ENCODE measurements at regions not wholly inside any gene's neighbourhood (a gene's known extent, or its start where the extent isn't known, plus 50 kb on each side); places are given as distances from the start of the nearest gene placed in this dataset.
"Not testable (repeated sequence)": the region's sequence is repeated elsewhere in the genome, so short reads cannot be mapped to it uniquely, and the experiment has no call there.

DNA sequence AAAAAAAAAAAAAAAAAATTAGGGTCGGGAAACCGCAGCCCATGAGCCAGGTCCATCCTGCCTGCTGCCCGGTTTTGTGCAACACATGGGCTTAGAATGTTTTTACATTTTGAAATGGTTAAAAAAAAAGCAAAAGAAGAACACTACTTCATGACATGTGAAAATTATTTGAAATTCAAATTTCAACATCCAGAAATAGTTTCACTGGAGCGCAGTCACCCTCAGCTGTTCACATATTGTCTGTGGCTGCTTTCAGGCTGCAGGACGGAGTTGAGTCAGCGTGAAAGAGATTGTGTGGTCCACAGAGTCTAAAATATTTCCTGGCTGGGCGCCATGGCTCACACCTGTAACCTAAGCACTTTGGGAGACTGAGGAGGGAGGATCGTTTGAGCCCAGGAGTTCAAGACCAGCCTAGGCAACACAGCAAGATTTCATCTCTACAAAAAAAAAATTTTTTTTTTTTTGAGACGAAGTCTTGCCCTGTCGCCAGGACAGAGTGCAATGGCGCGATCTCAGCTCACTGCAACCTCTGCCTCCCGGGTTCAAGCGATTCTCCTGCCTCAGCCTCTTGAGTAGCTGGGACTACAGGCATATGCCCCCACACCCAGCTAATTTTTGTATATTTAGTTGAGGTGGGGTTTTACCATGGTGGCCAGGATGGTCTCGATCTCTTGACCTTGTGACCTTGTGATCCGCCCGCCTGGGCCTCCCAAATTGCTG is 63.9 kb upstream of the ECHDC3 start:
- Mint-ChIP-seq H3K27ac (no peak overlapping the region), H3K27me3 (ENCODE audit: low read depth) (peaks cover 55% of the 10 kb centered on the region), H3K9me3 (no peaks in the 10 kb centered on the region), H3K4me1 (ENCODE audit: low read depth) (no peaks in the 10 kb centered on the region), H3K4me3 (no peak overlapping the region), H3K36me3 (ENCODE audit: low read depth) (no peaks in the 10 kb centered on the region)

DNA sequence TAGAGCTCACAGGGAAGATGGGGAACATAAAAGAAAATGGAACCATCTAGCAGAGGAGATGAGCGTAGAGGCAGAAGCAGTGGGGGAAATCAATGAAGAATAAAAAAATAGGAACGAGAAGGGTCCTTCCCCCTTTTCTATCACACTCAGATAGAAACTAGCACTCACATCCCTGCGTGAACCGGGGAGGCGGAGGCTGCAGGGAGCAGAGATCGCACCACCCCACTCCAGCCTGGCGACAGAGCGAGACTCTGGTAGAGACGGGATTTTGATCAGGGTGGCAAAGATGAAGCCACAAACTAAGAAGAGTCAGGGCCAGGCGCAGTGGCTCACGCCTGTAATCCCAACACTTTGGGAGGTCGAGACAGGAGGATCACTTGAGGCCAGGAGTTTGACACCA is 64.7 kb upstream of the ECHDC3 start:
- no peaks in the 10 kb centered on the region for H3K4me1 Mint-ChIP-seq (ENCODE audit: low read depth)
- no peaks in the 10 kb centered on the region for H3K36me3 Mint-ChIP-seq (ENCODE audit: low read depth)
- no peaks in the 10 kb centered on the region for H3K9me3 Mint-ChIP-seq
- no peak overlapping the region for H3K4me3 Mint-ChIP-seq
- no peak overlapping the region for H3K27ac Mint-ChIP-seq
- H3K27me3 Mint-ChIP-seq (ENCODE audit: low read depth) = peaks cover 51% of the 10 kb centered on the region

DNA sequence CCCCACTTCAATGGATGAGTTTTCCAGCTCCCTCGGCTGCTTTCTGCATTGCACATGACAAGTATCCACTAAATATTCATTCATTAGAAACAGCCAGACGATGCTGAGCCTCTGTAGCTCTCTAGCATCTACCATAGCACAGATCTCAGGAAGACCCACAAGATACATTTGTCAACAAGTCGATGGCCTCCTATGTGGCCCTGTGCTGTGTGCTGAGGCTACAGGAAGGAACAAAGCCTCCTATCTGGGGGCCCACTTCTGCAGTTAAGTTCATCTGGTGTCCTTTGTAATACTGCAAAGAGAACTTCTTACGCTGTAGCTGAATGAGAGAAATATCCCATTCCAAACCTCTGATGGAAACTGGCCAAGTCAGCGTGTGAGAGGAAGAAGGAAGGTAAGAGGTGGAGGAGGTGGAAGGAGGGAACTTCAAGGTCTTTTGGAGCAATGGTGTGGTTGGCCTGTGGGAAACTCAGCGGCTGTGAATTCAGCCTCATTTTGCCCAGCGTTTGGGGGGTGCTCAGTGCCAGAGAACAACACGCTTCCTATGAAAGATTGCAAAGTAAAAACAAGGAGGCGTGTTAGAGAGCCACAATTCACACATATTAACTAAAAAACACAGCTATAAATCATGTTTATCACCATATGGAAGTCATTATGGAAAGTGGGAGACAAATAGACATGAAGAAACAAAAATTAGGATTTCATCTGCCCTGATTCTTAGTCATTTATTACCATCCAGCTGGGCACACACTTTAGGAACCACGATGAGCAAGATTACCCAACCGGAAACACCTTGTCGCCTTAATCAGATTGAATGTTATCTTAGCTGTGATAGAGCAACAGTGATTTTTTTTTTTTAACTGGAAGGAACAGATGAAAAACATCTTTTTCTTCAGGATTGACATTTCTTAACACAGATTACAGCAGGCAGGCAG is 62.2 kb upstream of the USP6NL start:
- Mint-ChIP-seq H3K4me3 (no peak overlapping the region), H3K27ac (no peak overlapping the region)

DNA sequence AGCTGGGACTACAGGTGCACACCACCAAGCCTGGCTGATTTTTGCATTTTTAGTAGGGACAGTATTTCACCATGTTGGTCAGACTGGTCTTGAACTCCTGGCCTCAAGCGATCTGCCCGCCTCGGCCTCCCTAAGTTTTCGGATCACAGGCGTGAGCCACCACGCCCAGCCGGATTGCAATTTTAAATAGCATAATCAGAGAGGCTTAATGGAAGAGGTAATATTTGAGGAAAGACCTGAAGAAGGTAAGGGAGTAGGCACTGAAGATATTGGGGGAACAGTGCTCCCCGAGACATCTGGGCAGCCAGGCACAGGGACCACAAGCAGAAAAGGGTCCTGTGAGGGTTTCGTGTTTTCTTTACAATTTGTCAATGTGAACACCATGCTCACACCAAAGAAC is 61.4 kb upstream of the USP6NL start:
- Mint-ChIP-seq H3K9me3 (no peaks in the 10 kb centered on the region), H3K27ac (no peak overlapping the region), H3K4me3 (no peak overlapping the region), H3K4me1 (ENCODE audit: low read depth) (peaks cover 2% of the 10 kb centered on the region), H3K36me3 (ENCODE audit: low read depth) (no peaks in the 10 kb centered on the region), H3K27me3 (ENCODE audit: low read depth) (peaks cover 36% of the 10 kb centered on the region)

More for the DNA sequence above, 62.2 kb upstream of the USP6NL start:
- Mint-ChIP-seq H3K9me3 (no peaks in the 10 kb centered on the region), H3K36me3 (ENCODE audit: low read depth) (no peaks in the 10 kb centered on the region), H3K4me1 (ENCODE audit: low read depth) (peaks cover 2% of the 10 kb centered on the region), H3K27me3 (ENCODE audit: low read depth) (peaks cover 36% of the 10 kb centered on the region)

DNA sequence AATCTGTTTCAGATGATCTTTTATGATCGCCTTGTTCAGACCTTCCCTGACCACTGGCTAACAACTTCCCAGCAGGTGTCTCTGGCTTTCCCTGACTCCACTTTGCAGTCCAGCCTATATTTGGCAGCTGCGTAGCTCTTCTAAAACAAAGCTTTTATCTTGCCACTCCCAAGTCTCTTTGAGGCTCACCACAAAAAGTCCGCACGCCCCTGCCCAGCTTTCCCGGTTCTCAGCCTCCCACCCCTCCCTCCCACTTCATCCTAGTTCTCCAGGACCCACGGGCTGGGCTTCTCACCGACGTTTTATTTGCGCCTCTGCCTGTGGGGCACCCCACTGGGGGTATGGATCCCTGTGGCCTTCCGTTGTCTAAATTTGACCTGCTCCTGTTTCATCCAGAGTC is 58.9 kb upstream of the USP6NL start:
- Mint-ChIP-seq H3K4me1 (ENCODE audit: low read depth) (peaks cover 2% of the 10 kb centered on the region), H3K27ac (no peak overlapping the region), H3K9me3 (peaks cover 5% of the 10 kb centered on the region), H3K27me3 (ENCODE audit: low read depth) (peaks cover 25% of the 10 kb centered on the region), H3K36me3 (ENCODE audit: low read depth) (no peaks in the 10 kb centered on the region), H3K4me3 (no peak overlapping the region)

DNA sequence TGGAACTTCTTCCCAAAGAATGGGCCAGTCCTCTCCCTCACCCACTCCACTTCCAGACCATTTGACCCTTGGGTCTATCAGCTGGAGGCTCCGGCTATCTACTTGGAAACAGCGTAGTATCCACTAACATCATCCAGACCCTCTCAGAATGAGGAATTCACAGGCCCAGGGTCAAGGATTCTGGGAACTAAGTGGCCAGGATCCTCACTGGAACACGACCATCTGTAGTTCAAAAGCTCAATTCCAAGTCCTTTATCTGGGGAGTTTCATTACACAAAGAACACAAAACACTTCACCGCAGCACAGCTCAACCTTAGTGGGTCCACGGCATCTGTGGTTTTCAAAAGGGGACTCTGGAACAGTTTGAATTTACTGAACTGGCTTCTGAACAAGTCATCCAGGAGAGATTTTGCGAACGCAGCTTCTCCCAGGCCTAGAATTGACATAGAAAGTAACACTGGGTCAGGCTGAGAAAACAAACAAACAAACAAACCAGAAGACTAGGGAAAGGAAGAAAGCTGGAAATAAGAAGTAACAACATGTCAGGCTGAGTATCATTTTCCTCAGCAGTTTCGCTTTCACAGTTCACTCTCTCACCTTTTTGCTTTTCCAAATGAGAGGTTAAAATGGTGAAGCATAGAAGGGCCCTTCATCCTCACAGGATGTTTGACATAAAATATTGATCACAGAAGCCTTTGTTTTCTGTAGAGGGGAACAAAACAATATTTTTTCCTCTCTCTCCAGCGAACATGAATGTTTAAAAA is 57.6 kb upstream of the USP6NL start:
- H3K27ac Mint-ChIP-seq = no peak overlapping the region
- peaks cover 6% of the 10 kb centered on the region for H3K9me3 Mint-ChIP-seq
- no peak overlapping the region for H3K4me3 Mint-ChIP-seq
- peaks cover 2% of the 10 kb centered on the region for H3K4me1 Mint-ChIP-seq (ENCODE audit: low read depth)
- H3K27me3 Mint-ChIP-seq (ENCODE audit: low read depth) = peaks cover 24% of the 10 kb centered on the region
- no peaks in the 10 kb centered on the region for H3K36me3 Mint-ChIP-seq (ENCODE audit: low read depth)

DNA sequence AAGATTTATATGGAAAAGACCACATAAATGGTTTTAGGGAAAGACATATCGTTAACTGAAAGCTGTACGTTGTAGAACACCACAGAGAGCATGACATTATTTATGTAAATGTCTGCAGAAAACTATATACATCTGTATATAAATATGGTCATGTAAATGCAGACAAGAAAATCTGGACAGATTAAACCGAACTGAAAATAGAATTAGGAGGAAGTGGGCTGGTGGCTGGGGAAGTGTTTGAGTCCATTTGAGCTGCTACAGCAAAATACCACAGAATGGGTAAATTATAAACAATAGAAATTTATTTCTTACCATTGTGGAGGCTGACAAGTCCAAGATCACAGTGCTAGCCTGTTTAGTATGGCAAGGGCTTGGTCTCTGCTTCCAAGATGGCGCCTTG is 56.3 kb upstream of the USP6NL start:
- Mint-ChIP-seq H3K36me3 (ENCODE audit: low read depth) (no peaks in the 10 kb centered on the region), H3K9me3 (peaks cover 9% of the 10 kb centered on the region), H3K27ac (no peak overlapping the region), H3K27me3 (ENCODE audit: low read depth) (peaks cover 21% of the 10 kb centered on the region), H3K4me3 (no peak overlapping the region), H3K4me1 (ENCODE audit: low read depth) (peaks cover 2% of the 10 kb centered on the region)

DNA sequence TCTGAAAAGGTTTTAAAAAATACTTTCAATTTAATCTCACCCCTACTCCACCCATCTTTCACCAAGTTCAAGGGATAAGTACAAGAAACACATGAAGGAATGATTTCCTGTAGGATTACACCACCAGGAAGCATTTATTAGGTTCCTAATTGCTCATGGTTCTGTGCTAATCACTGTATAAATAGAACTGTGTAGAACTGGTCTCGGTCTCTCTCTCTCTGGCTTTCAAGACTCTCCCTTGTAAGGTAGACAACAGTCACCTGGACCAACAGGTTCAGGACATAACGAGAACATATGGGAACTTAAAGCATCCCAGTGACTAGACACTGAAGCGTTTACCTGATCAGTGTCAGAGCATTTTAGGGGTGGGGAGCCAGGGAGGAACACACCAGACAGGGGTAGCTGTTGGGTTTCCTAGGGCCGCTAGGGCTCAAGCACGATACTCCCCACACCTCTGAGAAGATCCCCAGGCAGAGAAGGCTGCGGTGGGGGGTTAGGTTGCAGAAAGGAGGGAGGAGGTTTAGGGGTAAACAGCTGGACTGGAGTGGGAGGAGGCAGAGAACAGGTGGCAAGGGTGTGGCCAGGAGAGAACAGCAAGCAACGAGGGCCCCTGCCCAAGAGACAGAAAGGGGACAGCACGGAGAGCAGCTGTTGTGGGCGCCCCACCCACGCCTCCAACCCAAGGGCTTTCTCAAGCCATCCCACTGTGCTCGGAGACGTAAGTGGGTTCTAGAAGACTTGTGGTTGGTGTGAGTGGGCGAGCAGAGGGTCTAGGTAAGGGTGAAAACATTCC is 52.5 kb upstream of the USP6NL start:
- Mint-ChIP-seq H3K36me3 (ENCODE audit: low read depth) (peaks cover 1% of the 10 kb centered on the region), H3K9me3 (peaks cover 9% of the 10 kb centered on the region), H3K27me3 (ENCODE audit: low read depth) (peaks cover 34% of the 10 kb centered on the region), H3K4me1 (ENCODE audit: low read depth) (no peaks in the 10 kb centered on the region), H3K27ac (no peak overlapping the region), H3K4me3 (no peak overlapping the region)

DNA sequence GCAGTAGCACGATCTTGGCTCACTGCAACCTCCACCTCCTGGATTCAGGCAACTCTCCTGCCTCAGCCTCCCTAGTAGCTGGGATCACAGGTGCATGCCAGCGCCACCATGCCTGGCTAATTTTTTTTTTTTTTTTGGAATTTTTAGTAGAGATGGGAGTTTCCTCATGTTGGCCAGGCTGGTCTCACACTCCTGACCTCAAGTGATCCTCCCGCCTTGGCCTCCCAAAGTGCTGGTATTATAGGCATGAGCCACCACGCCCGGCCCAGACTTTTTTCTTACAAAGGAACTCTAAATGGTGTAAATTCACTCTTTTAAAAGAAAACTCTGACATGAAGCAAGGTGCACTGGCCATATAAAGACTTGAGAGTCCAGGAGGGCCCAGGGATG is 51.7 kb upstream of the USP6NL start:
- not testable (repeated sequence) for H3K36me3 Mint-ChIP-seq (ENCODE audit: low read depth); H3K9me3 Mint-ChIP-seq; H3K4me1 Mint-ChIP-seq (ENCODE audit: low read depth); H3K4me3 Mint-ChIP-seq; H3K27ac Mint-ChIP-seq
- peaks cover 34% of the 10 kb centered on the region for H3K27me3 Mint-ChIP-seq (ENCODE audit: low read depth)

DNA sequence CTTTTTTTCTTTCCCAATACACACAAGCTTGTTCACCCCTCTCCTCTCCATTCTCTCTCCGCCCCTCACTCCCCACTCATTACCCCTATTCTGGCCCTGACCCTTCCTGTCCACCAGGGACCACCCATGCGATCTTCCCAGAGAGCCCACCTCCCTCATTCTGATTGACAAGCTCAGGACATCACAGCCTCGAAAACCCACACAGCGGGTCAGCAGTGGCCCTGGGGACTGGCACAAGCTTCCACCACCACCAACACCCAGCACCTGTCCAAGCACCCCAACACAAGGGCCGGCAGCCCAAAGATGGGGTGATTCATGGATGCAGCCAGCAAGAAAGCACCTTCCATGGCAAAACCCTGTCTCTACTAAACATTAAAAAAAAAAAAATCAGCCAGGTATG is 50.0 kb upstream of the USP6NL start:
- H3K27ac Mint-ChIP-seq = no peak overlapping the region
- H3K27me3 Mint-ChIP-seq (ENCODE audit: low read depth) = peaks cover 34% of the 10 kb centered on the region
- H3K4me1 Mint-ChIP-seq (ENCODE audit: low read depth) = no peaks in the 10 kb centered on the region
- H3K36me3 Mint-ChIP-seq (ENCODE audit: low read depth) = peaks cover 1% of the 10 kb centered on the region
- no peak overlapping the region for H3K4me3 Mint-ChIP-seq
- peaks cover 9% of the 10 kb centered on the region for H3K9me3 Mint-ChIP-seq

Measured in T-helper 1 cell treated with Interleukin-12 subunit alpha and Interleukin-12 subunit beta and Interleukin-4 antibody, amounts not matched to agents 30 μg/mL and 1 μg/mL, for 36 hours (primary cell).